ENCODE measurements at regions not wholly inside any gene's neighbourhood (a gene's known extent, or its start where the extent isn't known, plus 50 kb on each side); places are given as distances from the start of the nearest gene placed in this dataset.

DNA sequence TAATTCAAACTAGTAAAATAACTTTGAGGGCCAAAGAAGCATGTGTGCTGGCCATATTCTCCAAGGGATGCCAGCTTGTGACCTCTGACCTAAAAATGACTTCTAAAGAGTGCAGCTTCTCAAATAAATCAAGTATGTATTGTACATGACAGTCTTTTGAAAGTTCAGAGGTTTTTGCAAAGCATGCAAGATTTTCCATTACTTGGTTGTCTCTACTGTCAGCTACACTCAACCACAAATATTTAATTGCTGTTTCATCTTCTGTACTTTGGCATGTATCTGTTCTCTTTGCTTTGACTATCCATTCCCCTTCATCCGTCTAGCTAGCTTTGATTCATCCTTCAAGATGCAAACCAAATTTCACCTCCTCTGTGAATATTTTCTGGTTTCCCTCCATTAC is 121.9 kb upstream of the HS3ST2 start:
- TF ChIP-seq, protein P1, sequence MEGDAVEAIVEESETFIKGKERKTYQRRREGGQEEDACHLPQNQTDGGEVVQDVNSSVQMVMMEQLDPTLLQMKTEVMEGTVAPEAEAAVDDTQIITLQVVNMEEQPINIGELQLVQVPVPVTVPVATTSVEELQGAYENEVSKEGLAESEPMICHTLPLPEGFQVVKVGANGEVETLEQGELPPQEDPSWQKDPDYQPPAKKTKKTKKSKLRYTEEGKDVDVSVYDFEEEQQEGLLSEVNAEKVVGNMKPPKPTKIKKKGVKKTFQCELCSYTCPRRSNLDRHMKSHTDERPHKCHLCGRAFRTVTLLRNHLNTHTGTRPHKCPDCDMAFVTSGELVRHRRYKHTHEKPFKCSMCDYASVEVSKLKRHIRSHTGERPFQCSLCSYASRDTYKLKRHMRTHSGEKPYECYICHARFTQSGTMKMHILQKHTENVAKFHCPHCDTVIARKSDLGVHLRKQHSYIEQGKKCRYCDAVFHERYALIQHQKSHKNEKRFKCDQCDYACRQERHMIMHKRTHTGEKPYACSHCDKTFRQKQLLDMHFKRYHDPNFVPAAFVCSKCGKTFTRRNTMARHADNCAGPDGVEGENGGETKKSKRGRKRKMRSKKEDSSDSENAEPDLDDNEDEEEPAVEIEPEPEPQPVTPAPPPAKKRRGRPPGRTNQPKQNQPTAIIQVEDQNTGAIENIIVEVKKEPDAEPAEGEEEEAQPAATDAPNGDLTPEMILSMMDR (IDR thresholded peaks at IDR 0.05) = no peak
- TF ChIP-seq TCF12 (IDR thresholded peaks at IDR 0.05) (no peak), EP300 (IDR thresholded peaks at IDR 0.05; ENCODE audit: borderline replicate concordance in 1 of 2, low read depth in 1 of 2, low read length in 1 of 2) (no peak), FOXM1 (IDR thresholded peaks at IDR 0.05; ENCODE audit: low read depth) (no peak), RXRA (IDR thresholded peaks at IDR 0.05; ENCODE audit: borderline replicate concordance, low read depth) (no peak), FOXJ3 (CRISPR knock-in tag; IDR thresholded peaks at IDR 0.05) (no peak), GABPA (IDR thresholded peaks at IDR 0.05; ENCODE audit: low read depth) (no peak)
- TF ChIP-seq, protein P2, sequence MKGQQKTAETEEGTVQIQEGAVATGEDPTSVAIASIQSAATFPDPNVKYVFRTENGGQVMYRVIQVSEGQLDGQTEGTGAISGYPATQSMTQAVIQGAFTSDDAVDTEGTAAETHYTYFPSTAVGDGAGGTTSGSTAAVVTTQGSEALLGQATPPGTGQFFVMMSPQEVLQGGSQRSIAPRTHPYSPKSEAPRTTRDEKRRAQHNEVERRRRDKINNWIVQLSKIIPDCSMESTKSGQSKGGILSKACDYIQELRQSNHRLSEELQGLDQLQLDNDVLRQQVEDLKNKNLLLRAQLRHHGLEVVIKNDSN (IDR thresholded peaks at IDR 0.05; ENCODE audit: borderline replicate concordance, low read depth) = no peak
- TF ChIP-seq, protein P3, sequence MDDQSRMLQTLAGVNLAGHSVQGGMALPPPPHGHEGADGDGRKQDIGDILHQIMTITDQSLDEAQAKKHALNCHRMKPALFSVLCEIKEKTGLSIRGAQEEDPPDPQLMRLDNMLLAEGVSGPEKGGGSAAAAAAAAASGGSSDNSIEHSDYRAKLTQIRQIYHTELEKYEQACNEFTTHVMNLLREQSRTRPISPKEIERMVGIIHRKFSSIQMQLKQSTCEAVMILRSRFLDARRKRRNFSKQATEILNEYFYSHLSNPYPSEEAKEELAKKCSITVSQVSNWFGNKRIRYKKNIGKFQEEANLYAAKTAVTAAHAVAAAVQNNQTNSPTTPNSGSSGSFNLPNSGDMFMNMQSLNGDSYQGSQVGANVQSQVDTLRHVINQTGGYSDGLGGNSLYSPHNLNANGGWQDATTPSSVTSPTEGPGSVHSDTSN (IDR thresholded peaks at IDR 0.05) = no peak
- TF ChIP-seq, protein P4, sequence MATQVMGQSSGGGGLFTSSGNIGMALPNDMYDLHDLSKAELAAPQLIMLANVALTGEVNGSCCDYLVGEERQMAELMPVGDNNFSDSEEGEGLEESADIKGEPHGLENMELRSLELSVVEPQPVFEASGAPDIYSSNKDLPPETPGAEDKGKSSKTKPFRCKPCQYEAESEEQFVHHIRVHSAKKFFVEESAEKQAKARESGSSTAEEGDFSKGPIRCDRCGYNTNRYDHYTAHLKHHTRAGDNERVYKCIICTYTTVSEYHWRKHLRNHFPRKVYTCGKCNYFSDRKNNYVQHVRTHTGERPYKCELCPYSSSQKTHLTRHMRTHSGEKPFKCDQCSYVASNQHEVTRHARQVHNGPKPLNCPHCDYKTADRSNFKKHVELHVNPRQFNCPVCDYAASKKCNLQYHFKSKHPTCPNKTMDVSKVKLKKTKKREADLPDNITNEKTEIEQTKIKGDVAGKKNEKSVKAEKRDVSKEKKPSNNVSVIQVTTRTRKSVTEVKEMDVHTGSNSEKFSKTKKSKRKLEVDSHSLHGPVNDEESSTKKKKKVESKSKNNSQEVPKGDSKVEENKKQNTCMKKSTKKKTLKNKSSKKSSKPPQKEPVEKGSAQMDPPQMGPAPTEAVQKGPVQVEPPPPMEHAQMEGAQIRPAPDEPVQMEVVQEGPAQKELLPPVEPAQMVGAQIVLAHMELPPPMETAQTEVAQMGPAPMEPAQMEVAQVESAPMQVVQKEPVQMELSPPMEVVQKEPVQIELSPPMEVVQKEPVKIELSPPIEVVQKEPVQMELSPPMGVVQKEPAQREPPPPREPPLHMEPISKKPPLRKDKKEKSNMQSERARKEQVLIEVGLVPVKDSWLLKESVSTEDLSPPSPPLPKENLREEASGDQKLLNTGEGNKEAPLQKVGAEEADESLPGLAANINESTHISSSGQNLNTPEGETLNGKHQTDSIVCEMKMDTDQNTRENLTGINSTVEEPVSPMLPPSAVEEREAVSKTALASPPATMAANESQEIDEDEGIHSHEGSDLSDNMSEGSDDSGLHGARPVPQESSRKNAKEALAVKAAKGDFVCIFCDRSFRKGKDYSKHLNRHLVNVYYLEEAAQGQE (IDR thresholded peaks at IDR 0.05; ENCODE audit: low read depth, low read length) = no peak

Measured in SK-N-SH (cell line).